Endothelial cell of umbilical vein (primary cell): ENCODE measurements at regions not wholly inside any gene's neighbourhood (a gene's known extent, or its start where the extent isn't known, plus 50 kb on each side); places are given as distances from the start of the nearest gene placed in this dataset.

ENCODE experiments used
- BruUV-seq: library from RNA; stranded (reverse); fragments of 400-500 nt; replicated peaks from 2 replicates; lab custom pipeline; 2021; lab: Mats Ljungman, UMichigan
- CTCF ChIA-PET: fragments of 300-600, 350-600 bp; sonication (Branson Sonifier 250); formaldehyde crosslinking; loops from one replicate; lab custom pipeline; 2021; ENCODE audit warnings: antibody characterized with exemption, inconsistent platforms; lab: Charles Lee
- POLR2A ChIA-PET: fragments of 300-600, 350-600 bp; sonication (Branson Sonifier 250); formaldehyde crosslinking; loops from one replicate; lab custom pipeline; 2021; ENCODE audit warnings: antibody characterized with exemption, inconsistent platforms; lab: Charles Lee
- DNase-seq: peaks from one replicate; pipeline ENCODE4 v3.0.0-alpha.2; 2011; ENCODE audit warnings: low read depth, low spot score
- FAIRE-seq: peaks from 2 replicates; lab custom pipeline; 2011; peaks lifted over from hg19 to GRCh38; lab: Jason Lieb, UNC
- H2AFZ ChIP-seq: 2 replicates; pipeline ENCODE4 v1.6.0; 2012; ENCODE audit warnings: low read depth, low read length, control low read depth, inconsistent platforms
- H3K27ac ChIP-seq: 2 replicates; pipeline ENCODE4 v1.5.1; 2011; ENCODE audit warnings: low read depth, mild to moderate bottlenecking, control low read depth, low read length, moderate library complexity; ENCODE audit not compliant: insufficient read depth
- H3K27me3 ChIP-seq, 2 experiments: 2 replicates each; pipeline versions ENCODE4 v1.6.0 to v1.6.1; 2011; ENCODE audit warnings: low read length in 2 of 2, mixed read lengths in 1 of 2; ENCODE audit not compliant: control insufficient read depth in 2 of 2, insufficient read depth in 2 of 2
- H3K36me3 ChIP-seq, 2 experiments: 2 replicates in 1 of 2; 3 replicates in 1 of 2; pipeline ENCODE4 v1.5.1; 2011; ENCODE audit warnings: low read length in 2 of 2, mild to moderate bottlenecking in 1 of 2, moderate library complexity in 1 of 2; ENCODE audit not compliant: control insufficient read depth in 2 of 2, insufficient read depth in 2 of 2; ENCODE audit errors: extremely low read depth in 1 of 2
- H3K4me1 ChIP-seq: 3 replicates; pipeline ENCODE4 v1.5.1; 2011; ENCODE audit warnings: mild to moderate bottlenecking, low read length; ENCODE audit not compliant: control insufficient read depth, insufficient read depth; ENCODE audit errors: extremely low read depth
- H3K4me2 ChIP-seq: 2 replicates; pipeline ENCODE4 v1.6.1; 2011; ENCODE audit warnings: low read length, control low read depth, mixed read lengths; ENCODE audit not compliant: insufficient read depth
- H3K4me3 ChIP-seq, 3 experiments: fragments of 200-600 bp in 1 of 3; sonication (generic), shearing (Covaris generic) in 1 of 3; replicated peaks in 1 of 3; 2 replicates each; pipeline ENCODE4 v1.5.1; 2011 to 2016; ENCODE audit warnings: control low read depth in 3 of 3, low read length in 3 of 3, mild to moderate bottlenecking in 2 of 3, inconsistent platforms in 1 of 3, low read depth in 1 of 3, moderate library complexity in 1 of 3; ENCODE audit not compliant: insufficient read depth in 1 of 3
- H3K79me2 ChIP-seq: 2 replicates; pipeline ENCODE4 v1.6.0; 2012; ENCODE audit warnings: low read length, inconsistent platforms; ENCODE audit not compliant: control insufficient read depth, insufficient read depth
- H3K9ac ChIP-seq: replicated peaks from 2 replicates; pipeline ENCODE3; 2011; ENCODE audit warnings: low read length, control low read depth; ENCODE audit not compliant: insufficient read depth; ENCODE audit errors: extremely low read depth
- H3K9me1 ChIP-seq: replicated peaks from 3 replicates; pipeline ENCODE4 v1.6.0; 2011; ENCODE audit warnings: mild to moderate bottlenecking, low read length; ENCODE audit not compliant: control insufficient read depth, insufficient read depth; ENCODE audit errors: extremely low read depth
- H3K9me3 ChIP-seq: replicated peaks from 2 replicates; pipeline ENCODE4 v1.5.1; 2012; ENCODE audit warnings: low read length, inconsistent platforms; ENCODE audit not compliant: control insufficient read depth, insufficient read depth
- H4K20me1 ChIP-seq: replicated peaks from 2 replicates; pipeline ENCODE3; 2011; ENCODE audit warnings: mild to moderate bottlenecking, low read length; ENCODE audit not compliant: control insufficient read depth, insufficient read depth; ENCODE audit errors: extremely low read depth
- CTCF ChIP-seq, 2 donors: IDR thresholded peaks; 1 replicate in 1 of 2; 2 replicates in 1 of 2; pipeline ENCODE4 v1.5.1; 2011; ENCODE audit warnings: low read length in 2 of 2, mild to moderate bottlenecking in 2 of 2, moderate library complexity in 2 of 2, control low read depth in 1 of 2, inconsistent platforms in 1 of 2, low read depth in 1 of 2; ENCODE audit not compliant: insufficient read depth in 1 of 2; ENCODE audit errors: extremely low read depth in 1 of 2
- EZH2 ChIP-seq: IDR thresholded peaks from 2 replicates; pipeline ENCODE4 v1.6.1; 2012; ENCODE audit warnings: borderline replicate concordance, low read depth, mild to moderate bottlenecking, moderate library complexity, low read length, inconsistent platforms; ENCODE audit not compliant: severe bottlenecking
- FOS ChIP-seq: IDR thresholded peaks from 2 replicates; pipeline ENCODE4 v1.6.1; 2011; ENCODE audit warnings: mild to moderate bottlenecking, low read length, moderate library complexity, borderline replicate concordance; ENCODE audit not compliant: insufficient read depth
- GATA2 ChIP-seq: IDR thresholded peaks from 2 replicates; pipeline ENCODE4 v1.7.0; 2011; ENCODE audit warnings: low read depth, mild to moderate bottlenecking, moderate library complexity, mixed read lengths, low read length; ENCODE audit not compliant: insufficient read length, insufficient read depth
- JUN ChIP-seq: IDR thresholded peaks from 2 replicates; pipeline ENCODE4 v1.6.1; 2011; ENCODE audit warnings: borderline replicate concordance, low read depth; ENCODE audit not compliant: insufficient read length, insufficient read depth
- MAX ChIP-seq: IDR thresholded peaks from 2 replicates; pipeline ENCODE4 v1.6.1; 2011; ENCODE audit not compliant: insufficient read depth, insufficient read length
- MYC ChIP-seq: IDR thresholded peaks from one replicate; pipeline ENCODE4 v1.6.1; 2011; ENCODE audit warnings: mild to moderate bottlenecking, low read depth, low read length
- POLR2A ChIP-seq: IDR thresholded peaks from 2 replicates; pipeline ENCODE4 v1.6.1; 2012; ENCODE audit warnings: low read depth, mild to moderate bottlenecking, control low read depth, low read length
- POLR2AphosphoS5 ChIP-seq: IDR thresholded peaks from 2 replicates; pipeline ENCODE4 v1.6.1; 2012; ENCODE audit warnings: low read depth, mild to moderate bottlenecking, control low read depth, low read length, moderate library complexity; ENCODE audit not compliant: insufficient read depth
- dilution Hi-C: fragments of 300-500 bp; cut with MboI; formaldehyde crosslinking; loops from one replicate; pipeline ENCODE4 v1.15.0; 2019; ENCODE audit warnings: low sequenced_read_pairs; ENCODE audit not compliant: extremely low pct_ligation_motif_present
- intact Hi-C: fragments of 100-400 bp; cut with micrococcal nuclease; formaldehyde crosslinking; loops from one replicate; pipeline ENCODE4 v1.10.0; 2022

GRCh38 chr18:55950379-55951166, 362.6 kb upstream of the TCF4 start:
- Histone ChIP-seq H2AFZ (no peak overlapping the region), H3K9me1 (no peaks in the 10 kb centered on the region), H3K36me3 (no peaks in the 10 kb centered on the region), H3K4me2 (no peak overlapping the region), H3K27ac (no peak overlapping the region), H3K9ac (no peak overlapping the region), H4K20me1 (no peaks in the 10 kb centered on the region), H3K4me3 (no peak overlapping the region), H3K4me1 (no peaks in the 10 kb centered on the region), H3K27me3 (peaks cover 0 to 2% of the 10 kb centered on the region in 2 experiments), H3K9me3 (no peaks in the 10 kb centered on the region), H3K79me2 (no peaks in the 10 kb centered on the region)
- DNase-seq (no peak), FAIRE-seq (no peak)
- intact Hi-C loops (no loop called here), dilution Hi-C loops (no loop called here)
- TF ChIP-seq EZH2 (no peak), JUN (no peak), MYC (no peak), POLR2A (no peak), MAX (no peak), FOS (no peak), POLR2AphosphoS5 (no peak), CTCF (IDR thresholded peaks at IDR 0.05; ENCODE audit: extremely low read depth in 1 of 2, insufficient read depth in 1 of 2, low read depth in 1 of 2, low read length in 2 of 2) (no peak), GATA2 (no peak)
- no TSS peak for BruUV-seq
- CTCF ChIA-PET = no interaction called here
- POLR2A ChIA-PET = no interaction called here
